ENCODE measurements at regions not wholly inside any gene's neighbourhood (a gene's known extent, or its start where the extent isn't known, plus 50 kb on each side); places are given as distances from the start of the nearest gene placed in this dataset.

- Histone ChIP-seq H3K27me3 (ENCODE audit: control insufficient read depth, insufficient read depth, low read length) (no peaks in the 10 kb centered on the region), H3K4me3 (ENCODE audit: low read depth, low read length) (no peak overlapping the region), H3K36me3 (ENCODE audit: control insufficient read depth, insufficient read depth, low read length) (no peaks in the 10 kb centered on the region)
- no peak for DNase-seq (ENCODE audit: low read depth)
- TF ChIP-seq CTCF (IDR thresholded peaks at IDR 0.05; ENCODE audit: insufficient read depth, low read length, poor library complexity, severe bottlenecking) = no peak
Measured at GRCh38 chr4:30614771-30615170, 105.4 kb upstream of the PCDH7 start.

- Histone ChIP-seq H3K4me3 (ENCODE audit: low read depth, low read length) (no peak overlapping the region), H3K36me3 (ENCODE audit: control insufficient read depth, insufficient read depth, low read length) (no peaks in the 10 kb centered on the region), H3K27me3 (ENCODE audit: control insufficient read depth, insufficient read depth, low read length) (no peaks in the 10 kb centered on the region)
- no peak for DNase-seq (ENCODE audit: low read depth)
- TF ChIP-seq CTCF (IDR thresholded peaks at IDR 0.05; ENCODE audit: insufficient read depth, low read length, poor library complexity, severe bottlenecking) = no peak
Measured at GRCh38 chr4:30616942-30617646, 103.1 kb upstream of the PCDH7 start.

- no peaks in the 10 kb centered on the region for H3K27me3 ChIP-seq (ENCODE audit: control insufficient read depth, insufficient read depth, low read length)
- no peak for DNase-seq (ENCODE audit: low read depth)
- no peak for TF ChIP-seq CTCF (IDR thresholded peaks at IDR 0.05; ENCODE audit: insufficient read depth, low read length, poor library complexity, severe bottlenecking)
- H3K36me3 ChIP-seq (ENCODE audit: control insufficient read depth, insufficient read depth, low read length) = no peaks in the 10 kb centered on the region
- H3K4me3 ChIP-seq (ENCODE audit: low read depth, low read length) = no peak overlapping the region
Measured at GRCh38 chr4:30617836-30618235, 102.3 kb upstream of the PCDH7 start.

GRCh38 chr4:30619679-30620078 is 100.5 kb upstream of the PCDH7 start:
- no peak for DNase-seq (ENCODE audit: low read depth)

GRCh38 chr4:30620711-30621110 is 99.5 kb upstream of the PCDH7 start:
- Histone ChIP-seq H3K27me3 (ENCODE audit: control insufficient read depth, insufficient read depth, low read length) (no peaks in the 10 kb centered on the region), H3K4me3 (ENCODE audit: low read depth, low read length) (no peak overlapping the region), H3K36me3 (ENCODE audit: control insufficient read depth, insufficient read depth, low read length) (no peaks in the 10 kb centered on the region)
- TF ChIP-seq CTCF (IDR thresholded peaks at IDR 0.05; ENCODE audit: insufficient read depth, low read length, poor library complexity, severe bottlenecking) = no peak
- no peak for DNase-seq (ENCODE audit: low read depth)

More at GRCh38 chr4:30619679-30620078, 100.5 kb upstream of the PCDH7 start:
- Histone ChIP-seq H3K36me3 (ENCODE audit: control insufficient read depth, insufficient read depth, low read length) (no peaks in the 10 kb centered on the region), H3K27me3 (ENCODE audit: control insufficient read depth, insufficient read depth, low read length) (no peaks in the 10 kb centered on the region), H3K4me3 (ENCODE audit: low read depth, low read length) (no peak overlapping the region)
- TF ChIP-seq CTCF (IDR thresholded peaks at IDR 0.05; ENCODE audit: insufficient read depth, low read length, poor library complexity, severe bottlenecking) = no peak

- H3K4me3 ChIP-seq (ENCODE audit: low read depth, low read length) = no peak overlapping the region
- H3K27me3 ChIP-seq (ENCODE audit: control insufficient read depth, insufficient read depth, low read length) = no peaks in the 10 kb centered on the region
- TF ChIP-seq CTCF (IDR thresholded peaks at IDR 0.05; ENCODE audit: insufficient read depth, low read length, poor library complexity, severe bottlenecking) = no peak
- no peaks in the 10 kb centered on the region for H3K36me3 ChIP-seq (ENCODE audit: control insufficient read depth, insufficient read depth, low read length)
- no peak for DNase-seq (ENCODE audit: low read depth)
Measured at GRCh38 chr4:30630431-30630830, 89.7 kb upstream of the PCDH7 start.
